Neural progenitor cell (in vitro differentiated cells): ENCODE measurements at regions not wholly inside any gene's neighbourhood (a gene's known extent, or its start where the extent isn't known, plus 50 kb on each side); places are given as distances from the start of the nearest gene placed in this dataset.

Experiments used
- CTCF ChIP-seq: fragments of 200-600 bp; sonication (generic); IDR thresholded peaks from 2 replicates; pipeline ENCODE4 v1.5.1; 2017; ENCODE audit warnings: antibody characterized with exemption, mild to moderate bottlenecking
- EZH2phosphoT487 ChIP-seq: fragments of 200-600 bp; sonication (generic); IDR thresholded peaks from 2 replicates; pipeline ENCODE4 v1.6.1; 2017; ENCODE audit warnings: antibody characterized with exemption

GRCh38 chr2:192275632-192276031 lies 80.9 kb upstream of the TMEFF2 start:
- no peak for TF ChIP-seq CTCF
- TF ChIP-seq EZH2phosphoT487: no peak
